IMR-90 (cell line): ENCODE measurements at regions not wholly inside any gene's neighbourhood (a gene's known extent, or its start where the extent isn't known, plus 50 kb on each side); places are given as distances from the start of the nearest gene placed in this dataset.
A peak's percentile ranks its signal among the peaks of the same experiment; 100 is the strongest.

Experiments used
- ATAC-seq: fragments of 200-7000 bp; cut with Tn5 transposase; 2 replicates; pipeline ENCODE4 v1.9.1; 2020; ENCODE audit warnings: low read depth, mild to moderate bottlenecking, moderate library complexity
- BruUV-seq: library from RNA; stranded (reverse); fragments of 400-500 nt; replicated peaks from 2 replicates; lab custom pipeline; 2021; lab: Mats Ljungman, UMichigan
- CTCF ChIA-PET: fragments of 300-600 bp; formaldehyde crosslinking; extraction: SDS; loops from one replicate; lab custom pipeline; 2021; ENCODE audit warnings: antibody characterized with exemption; lab: Yijun Ruan, JAX
- POLR2A ChIA-PET: fragments of 300-600 bp; sonication (Branson Sonifier 250); formaldehyde crosslinking; loops from one replicate; lab custom pipeline; 2022; ENCODE audit warnings: antibody characterized with exemption; ENCODE audit not compliant: unreplicated experiment; lab: Charles Lee
- DNase-seq: peaks from one replicate; pipeline ENCODE4 v3.0.0; 2013
- H2AFZ ChIP-seq: replicated peaks from 2 replicates; pipeline ENCODE3; 2013; ENCODE audit warnings: low read length, mild to moderate bottlenecking; ENCODE audit not compliant: poor library complexity
- H2AK5ac ChIP-seq: 2 replicates; pipeline ENCODE4 v1.6.1; 2013; ENCODE audit warnings: low read depth, low read length, inconsistent platforms
- H2AK9ac ChIP-seq: replicated peaks from 2 replicates; pipeline ENCODE3; 2013; ENCODE audit warnings: mild to moderate bottlenecking, low read depth, low read length, moderate library complexity; ENCODE audit not compliant: poor library complexity
- H2BK120ac ChIP-seq: 2 replicates; pipeline ENCODE4 v1.6.1; 2013; ENCODE audit warnings: low read depth, low read length, inconsistent platforms
- H2BK15ac ChIP-seq: 3 replicates; pipeline ENCODE4 v1.6.1; 2013; ENCODE audit warnings: low read depth, low read length, inconsistent platforms
- H2BK20ac ChIP-seq: 2 replicates; pipeline ENCODE4 v1.6.1; 2013; ENCODE audit warnings: low read depth, mild to moderate bottlenecking, inconsistent platforms, low read length, moderate library complexity
- H2BK5ac ChIP-seq: 2 replicates; pipeline ENCODE4 v1.6.1; 2013; ENCODE audit warnings: mild to moderate bottlenecking, low read depth, low read length, inconsistent platforms; ENCODE audit not compliant: poor library complexity, severe bottlenecking
- H3K14ac ChIP-seq: replicated peaks from 2 replicates; pipeline ENCODE4 v1.6.1; 2013; ENCODE audit warnings: low read depth, low read length, inconsistent platforms
- H3K18ac ChIP-seq: 2 replicates; pipeline ENCODE4 v1.6.1; 2013; ENCODE audit warnings: low read depth, low read length, control low read depth
- H3K23ac ChIP-seq: 2 replicates; pipeline ENCODE4 v1.6.1; 2013; ENCODE audit warnings: low read depth, low read length, inconsistent platforms
- H3K27ac ChIP-seq: 2 replicates; pipeline ENCODE4 v1.5.1; 2013; ENCODE audit warnings: mild to moderate bottlenecking, control low read depth, low read length; ENCODE audit not compliant: insufficient read depth
- H3K27me3 ChIP-seq: 2 replicates; pipeline ENCODE4 v1.6.1; 2013; ENCODE audit warnings: low read length; ENCODE audit not compliant: control insufficient read depth, insufficient read depth
- H3K36me3 ChIP-seq: 2 replicates; pipeline ENCODE4 v1.6.1; 2013; ENCODE audit warnings: low read length, mixed read lengths; ENCODE audit not compliant: control insufficient read depth, insufficient read depth
- H3K4ac ChIP-seq: 2 replicates; pipeline ENCODE4 v1.6.1; 2013; ENCODE audit warnings: low read depth, low read length, inconsistent platforms
- H3K4me1 ChIP-seq: 2 replicates; pipeline ENCODE4 v1.6.1; 2013; ENCODE audit warnings: low read length, mixed read lengths; ENCODE audit not compliant: control insufficient read depth, insufficient read depth
- H3K4me2 ChIP-seq: 2 replicates; pipeline ENCODE4 v1.6.1; 2013; ENCODE audit warnings: low read depth, mild to moderate bottlenecking, control low read depth, low read length, moderate library complexity
- H3K4me3 ChIP-seq: 2 replicates; pipeline ENCODE4 v1.5.1; 2013; ENCODE audit warnings: low read depth, mild to moderate bottlenecking, control low read depth, low read length, moderate library complexity; ENCODE audit not compliant: insufficient read depth
- H3K56ac ChIP-seq: 2 replicates; pipeline ENCODE4 v1.6.1; 2013; ENCODE audit warnings: low read length, inconsistent platforms; ENCODE audit not compliant: insufficient read depth; ENCODE audit errors: extremely low read depth
- H3K79me1 ChIP-seq, 2 experiments: 2 replicates each; pipeline ENCODE4 v1.6.1; 2013; ENCODE audit warnings: low read length in 2 of 2, inconsistent platforms in 1 of 2, low read depth in 1 of 2
- H3K9ac ChIP-seq: 2 replicates; pipeline ENCODE4 v1.6.1; 2013; ENCODE audit warnings: low read depth, low read length, control low read depth
- H3K9me1 ChIP-seq: 2 replicates; pipeline ENCODE4 v1.6.1; 2013; ENCODE audit warnings: low read length, inconsistent platforms; ENCODE audit not compliant: insufficient read depth
- H3K9me3 ChIP-seq: 2 replicates; pipeline ENCODE4 v1.6.1; 2013; ENCODE audit warnings: low read length; ENCODE audit not compliant: control insufficient read depth, insufficient read depth
- H4K20me1 ChIP-seq: 2 replicates; pipeline ENCODE4 v1.6.1; 2013; ENCODE audit warnings: low read length, inconsistent platforms; ENCODE audit not compliant: insufficient read depth
- H4K5ac ChIP-seq: 2 replicates; pipeline ENCODE4 v1.6.1; 2013; ENCODE audit warnings: mild to moderate bottlenecking, low read depth, low read length, control low read depth
- H4K8ac ChIP-seq, 2 experiments: 2 replicates each; pipeline ENCODE4 v1.6.1; 2013; ENCODE audit warnings: low read depth in 2 of 2, low read length in 2 of 2, control low read depth in 1 of 2, inconsistent platforms in 1 of 2
- H4K91ac ChIP-seq: 2 replicates; pipeline ENCODE4 v1.6.1; 2013; ENCODE audit warnings: low read depth, low read length, inconsistent platforms; ENCODE audit not compliant: insufficient read depth
- MAZ ChIP-seq: IDR thresholded peaks from 2 replicates; pipeline ENCODE4 v1.6.1; 2012; ENCODE audit warnings: low read depth, mild to moderate bottlenecking, low read length, improper control_type of control experiment, moderate library complexity, borderline replicate concordance
- SMC3 ChIP-seq: fragments of 150-350 bp; IDR thresholded peaks from 2 replicates; pipeline ENCODE4 v1.6.1; 2016; ENCODE audit warnings: low read depth, mild to moderate bottlenecking, antibody characterized with exemption, low read length, moderate library complexity
- WGBS, 2 experiments: methylation state at CpG; one replicate each; pipeline versions ENCODE4 v1.1.5 to v1.1.7; 2013; ENCODE audit warnings: missing lambda C conversion rate in 2 of 2; ENCODE audit not compliant: insufficient read length in 1 of 2; ENCODE audit errors: extremely low coverage in 2 of 2; 5-methylcytosine and 5-hydroxymethylcytosine counted together
- dilution Hi-C: fragments of 300-500 bp; cut with HindIII; formaldehyde crosslinking; loops from one replicate; pipeline ENCODE4 v1.14.3; 2018; ENCODE audit warnings: low sequenced_read_pairs; ENCODE audit not compliant: unreplicated experiment
- in situ Hi-C: fragments of 300-500 bp; cut with MboI; formaldehyde crosslinking; loops from 3 replicates; pipeline ENCODE4 v1.14.3; 2019; ENCODE audit warnings: low sequenced_read_pairs, inconsistent platforms, mixed read lengths
- intact Hi-C: fragments of 100-400 bp; cut with micrococcal nuclease; formaldehyde crosslinking; loops from 2 replicates; pipeline ENCODE4 v1.10.0; 2022

DNA sequence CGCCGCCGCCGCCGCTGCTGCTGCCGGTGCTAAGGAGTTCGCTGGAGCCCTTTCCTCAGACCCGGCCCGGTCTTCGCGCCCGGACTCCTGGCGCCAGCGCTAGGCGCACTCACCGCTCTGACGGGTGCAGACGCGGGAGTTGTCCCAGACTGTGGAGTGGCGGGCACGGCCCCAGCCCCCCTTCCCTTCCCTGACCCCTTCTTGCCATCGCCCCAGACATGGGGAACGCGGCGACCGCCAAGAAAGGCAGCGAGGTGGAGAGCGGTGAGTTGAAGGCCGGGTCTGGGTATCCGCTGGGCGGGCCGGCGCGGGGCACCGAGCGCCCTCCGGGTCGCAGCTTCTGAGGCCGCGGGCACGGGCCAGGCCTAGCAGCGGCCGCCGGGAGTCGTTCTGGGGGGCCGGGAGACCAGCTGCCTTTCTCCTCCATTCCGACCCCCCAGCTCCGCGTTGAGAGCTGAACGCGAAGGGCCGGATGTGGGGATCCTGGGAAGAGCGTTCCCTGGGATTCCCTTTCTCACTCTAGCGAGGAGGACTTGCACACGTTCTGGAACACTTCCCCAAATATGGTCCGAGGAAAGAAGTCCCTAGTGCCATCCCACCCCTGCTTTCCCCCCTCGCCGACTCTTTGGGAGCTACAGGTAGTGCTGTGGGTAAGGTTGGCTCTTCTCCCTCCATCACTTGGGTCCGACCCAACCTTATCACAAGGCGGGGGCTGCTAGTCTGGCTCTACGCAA, 65.8 kb upstream of the PRKACB start:
- H2BK5ac ChIP-seq: peak overlapping the region; percentile 69
- peak overlapping the region; percentile 28; the same call in 1 of the 2 replicates for H2BK20ac ChIP-seq
- H3K27ac ChIP-seq: peak overlapping the region; percentile 85
- peak; percentile 36 for DNase-seq
- 0 out of 3 replicates have a peak overlapping the region, but pooled peaks have one; percentile 25 for H2BK15ac ChIP-seq
- H3K23ac ChIP-seq: peak overlapping the region; percentile 92
- peak overlapping the region; percentile 93 for H3K4me3 ChIP-seq
- H3K9ac ChIP-seq: peak overlapping the region; percentile 79
- peak overlapping the region; percentile 92 for H3K4me2 ChIP-seq
- POLR2A ChIA-PET: interaction anchor here (0.7 kb wide), 1 partner anchor 35 kb away, joined by 3 read pairs; no protein-coding TSS in a partner anchor
- H3K14ac ChIP-seq: peak overlapping the region; percentile 71
- intact Hi-C loops (loop anchor here (2.0 to 5.0 kb wide), 3 partner anchors 44 to 354 kb away; partner anchors contain the start of gene TTLL7), in situ Hi-C loops (no loop called here), dilution Hi-C loops (no loop called here)
- peak; percentile 55 for ATAC-seq
- H4K20me1 ChIP-seq: peaks cover 6% of the 10 kb centered on the region
- peaks cover 20 to 29% of the 10 kb centered on the region in 2 experiments for H3K79me1 ChIP-seq
- H3K9me1 ChIP-seq: peaks cover 5% of the 10 kb centered on the region; the same call in 1 of the 2 replicates
- H3K4me1 ChIP-seq: no peaks in the 10 kb centered on the region; the same call in 1 of the 2 replicates
- peak overlapping the region; percentile 11 for H4K5ac ChIP-seq
- H3K56ac ChIP-seq: peak overlapping the region; percentile 73
- peak overlapping the region; percentile 38 for H2BK120ac ChIP-seq
- CTCF ChIA-PET: interaction anchor here (1.3 kb wide), 1 partner anchor 146 kb away, joined by 3 read pairs; no protein-coding TSS in a partner anchor
- no peaks in the 10 kb centered on the region for H3K27me3 ChIP-seq
- H2AK9ac ChIP-seq: peak overlapping the region; percentile 88
- no TSS peak for BruUV-seq
- peak overlapping the region; percentile 76 for H2AK5ac ChIP-seq
- H3K9me3 ChIP-seq: no peaks in the 10 kb centered on the region
- no peak for TF ChIP-seq SMC3
- peak; percentile 2; the same call in 1 of the 2 replicates for TF ChIP-seq MAZ
- WGBS, 2 experiments: 0% methylated on average over 12 of the region's 61 CpGs; no CpG with 5 or more reads in 1 of the 2 experiments
- H3K4ac ChIP-seq: peak overlapping the region; percentile 71
- H3K18ac ChIP-seq: peak overlapping the region; percentile 10; the same call in 1 of the 2 replicates
- H4K91ac ChIP-seq: peak overlapping the region; percentile 31
- peak overlapping the region; percentile 95 for H2AFZ ChIP-seq
- peak overlapping the region; percentile 22 to 49; a peak in 2 of 4 replicates for H4K8ac ChIP-seq
- H3K36me3 ChIP-seq: no peaks in the 10 kb centered on the region
